Osteocyte (in vitro differentiated cells): ENCODE measurements at regions not wholly inside any gene's neighbourhood (a gene's known extent, or its start where the extent isn't known, plus 50 kb on each side); places are given as distances from the start of the nearest gene placed in this dataset.

Experiments
- DNase-seq: peaks from one replicate; pipeline ENCODE4 v3.0.0; 2021; ENCODE audit warnings: mixed read lengths; ENCODE audit not compliant: unreplicated experiment; ENCODE audit errors: extremely low spot score
- H3K27ac Mint-ChIP-seq: one replicate; pipeline ENCODE4 v1.8.0; 2021; ENCODE audit warnings: mild to moderate bottlenecking, mixed read lengths; ENCODE audit not compliant: unreplicated experiment
- H3K27me3 Mint-ChIP-seq: one replicate; pipeline ENCODE4 v1.8.0; 2021; ENCODE audit warnings: mixed read lengths; ENCODE audit not compliant: unreplicated experiment
- H3K36me3 Mint-ChIP-seq: one replicate; pipeline ENCODE4 v1.8.0; 2021; ENCODE audit warnings: mixed read lengths; ENCODE audit not compliant: unreplicated experiment
- H3K4me1 Mint-ChIP-seq: one replicate; pipeline ENCODE4 v1.8.0; 2021; ENCODE audit warnings: mixed read lengths; ENCODE audit not compliant: unreplicated experiment
- H3K4me3 Mint-ChIP-seq: one replicate; pipeline ENCODE4 v1.8.0; 2021; ENCODE audit warnings: mild to moderate bottlenecking, moderate library complexity, mixed read lengths; ENCODE audit not compliant: unreplicated experiment
- H3K9me3 Mint-ChIP-seq: one replicate; pipeline ENCODE4 v1.8.0; 2021; ENCODE audit warnings: mixed read lengths; ENCODE audit not compliant: unreplicated experiment
- TF ChIP-seq, protein P1 (sequence below): fragments of 200-600 bp; sonication (generic); IDR thresholded peaks from 2 replicates; pipeline ENCODE4 v1.5.0; 2021; ENCODE audit warnings: antibody characterized with exemption, mild to moderate bottlenecking, moderate library complexity

DNA sequence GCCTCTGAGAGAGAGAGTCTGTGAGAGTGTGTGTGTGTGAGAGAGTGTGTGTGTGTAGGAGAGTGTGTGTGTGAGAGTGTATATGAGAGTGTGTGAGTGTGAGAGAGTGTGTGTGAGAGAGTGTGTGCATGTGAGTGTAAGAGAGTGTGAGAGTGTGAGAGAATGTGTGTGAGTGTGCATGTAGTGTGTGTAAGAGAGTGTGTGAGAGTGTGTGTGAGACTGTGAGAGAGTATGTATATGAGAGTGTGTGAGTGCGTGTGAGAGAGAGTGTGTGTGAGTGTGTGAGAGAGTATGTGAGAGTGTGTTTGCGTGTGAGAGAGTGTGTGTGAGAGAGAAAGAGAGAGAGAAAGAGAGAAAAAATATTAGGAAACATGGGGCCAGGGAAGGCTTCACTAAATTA lies 588.3 kb upstream of the SGCD start:
- H3K36me3 Mint-ChIP-seq, result no peaks in the 10 kb centered on the region
- H3K27me3 Mint-ChIP-seq, result no peaks in the 10 kb centered on the region
- H3K27ac Mint-ChIP-seq, result no peak overlapping the region
- no peaks in the 10 kb centered on the region for H3K9me3 Mint-ChIP-seq
- H3K4me3 Mint-ChIP-seq, result no peak overlapping the region
- H3K4me1 Mint-ChIP-seq, result no peaks in the 10 kb centered on the region
- DNase-seq, result no peak
- TF ChIP-seq, protein P1, sequence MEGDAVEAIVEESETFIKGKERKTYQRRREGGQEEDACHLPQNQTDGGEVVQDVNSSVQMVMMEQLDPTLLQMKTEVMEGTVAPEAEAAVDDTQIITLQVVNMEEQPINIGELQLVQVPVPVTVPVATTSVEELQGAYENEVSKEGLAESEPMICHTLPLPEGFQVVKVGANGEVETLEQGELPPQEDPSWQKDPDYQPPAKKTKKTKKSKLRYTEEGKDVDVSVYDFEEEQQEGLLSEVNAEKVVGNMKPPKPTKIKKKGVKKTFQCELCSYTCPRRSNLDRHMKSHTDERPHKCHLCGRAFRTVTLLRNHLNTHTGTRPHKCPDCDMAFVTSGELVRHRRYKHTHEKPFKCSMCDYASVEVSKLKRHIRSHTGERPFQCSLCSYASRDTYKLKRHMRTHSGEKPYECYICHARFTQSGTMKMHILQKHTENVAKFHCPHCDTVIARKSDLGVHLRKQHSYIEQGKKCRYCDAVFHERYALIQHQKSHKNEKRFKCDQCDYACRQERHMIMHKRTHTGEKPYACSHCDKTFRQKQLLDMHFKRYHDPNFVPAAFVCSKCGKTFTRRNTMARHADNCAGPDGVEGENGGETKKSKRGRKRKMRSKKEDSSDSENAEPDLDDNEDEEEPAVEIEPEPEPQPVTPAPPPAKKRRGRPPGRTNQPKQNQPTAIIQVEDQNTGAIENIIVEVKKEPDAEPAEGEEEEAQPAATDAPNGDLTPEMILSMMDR, result no peak

DNA sequence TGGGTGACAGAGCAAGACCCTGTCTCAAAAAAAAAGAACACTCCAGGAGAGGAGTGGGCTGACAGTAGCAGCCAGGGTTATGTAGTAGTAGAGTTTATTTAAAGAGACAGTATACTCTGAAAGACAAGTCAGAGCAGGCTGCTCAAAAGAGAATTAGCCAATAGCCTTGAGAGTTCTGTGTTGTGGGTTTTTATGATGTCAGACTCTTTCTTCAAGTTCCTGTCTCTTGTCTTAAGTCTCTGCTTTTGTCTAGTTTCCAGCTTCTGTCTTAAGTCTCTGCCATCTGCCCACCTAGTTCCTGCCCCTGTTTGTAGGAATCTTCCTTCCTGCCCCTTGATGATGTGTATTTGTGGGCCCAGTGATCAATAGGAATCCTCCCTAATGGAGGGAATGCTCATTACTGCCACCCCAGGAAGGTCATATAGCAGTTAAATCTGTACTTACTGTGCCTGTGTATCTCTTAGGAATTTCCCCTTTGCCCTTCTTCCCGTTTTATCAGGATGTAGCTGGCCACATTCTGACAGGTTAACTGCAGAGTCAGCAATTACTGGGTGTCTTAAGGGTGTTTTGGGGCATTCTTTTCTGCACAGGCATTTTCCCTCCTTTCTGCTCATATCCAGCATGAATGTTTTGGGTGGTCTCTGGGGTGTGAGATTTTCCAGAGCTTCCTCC lies 580.5 kb upstream of the SGCD start:
- Mint-ChIP-seq H3K9me3 (no peaks in the 10 kb centered on the region), H3K36me3 (no peaks in the 10 kb centered on the region), H3K4me3 (no peak overlapping the region), H3K27ac (no peak overlapping the region), H3K4me1 (no peaks in the 10 kb centered on the region), H3K27me3 (no peaks in the 10 kb centered on the region)
- TF ChIP-seq, protein P1, result no peak
- no peak for DNase-seq

DNA sequence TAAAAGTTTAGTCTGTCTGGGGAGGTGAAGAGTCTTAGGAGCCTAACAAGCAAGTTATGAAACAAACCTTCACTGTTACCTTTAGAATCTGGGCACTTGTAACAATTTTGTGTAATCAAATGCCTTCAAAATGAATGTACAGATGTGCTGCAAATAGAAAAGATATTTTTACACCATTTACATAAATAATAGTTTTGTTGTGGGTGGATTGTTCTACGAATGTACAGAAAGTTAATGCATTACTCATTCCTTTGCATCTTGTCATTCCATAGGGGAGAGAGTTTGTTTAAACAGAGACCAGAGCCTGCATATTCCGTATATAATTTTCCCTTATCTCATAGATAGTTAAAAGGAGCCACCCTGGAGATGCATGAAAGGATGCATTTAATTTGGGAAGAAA lies 576.9 kb upstream of the SGCD start:
- Mint-ChIP-seq H3K4me3 (no peak overlapping the region), H3K4me1 (no peaks in the 10 kb centered on the region), H3K27ac (no peak overlapping the region), H3K36me3 (no peaks in the 10 kb centered on the region), H3K27me3 (no peaks in the 10 kb centered on the region), H3K9me3 (no peaks in the 10 kb centered on the region)
- DNase-seq, result no peak
- TF ChIP-seq, protein P1, result no peak

DNA sequence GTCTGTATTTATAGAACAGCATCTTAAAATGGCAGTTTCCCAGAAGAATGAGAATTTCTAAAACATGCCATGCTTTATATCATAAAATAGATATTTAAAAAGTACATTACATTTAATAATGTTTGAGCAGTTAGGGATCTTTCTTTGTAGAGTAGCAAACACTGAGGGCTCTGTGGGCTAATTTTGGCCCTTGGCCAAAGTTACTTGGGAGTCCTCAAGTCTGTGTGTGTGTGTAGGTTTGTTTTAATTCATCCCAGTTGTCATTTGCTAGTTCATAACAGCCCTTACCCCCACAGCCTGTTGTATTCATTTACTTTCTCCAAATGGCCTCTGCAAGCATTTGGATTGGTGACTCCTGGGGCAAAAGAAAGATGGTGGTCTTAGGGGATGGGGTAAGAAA lies 576.4 kb upstream of the SGCD start:
- TF ChIP-seq, protein P1, result no peak
- no peaks in the 10 kb centered on the region for H3K36me3 Mint-ChIP-seq
- H3K4me1 Mint-ChIP-seq, result no peaks in the 10 kb centered on the region
- no peak overlapping the region for H3K27ac Mint-ChIP-seq
- no peak overlapping the region for H3K4me3 Mint-ChIP-seq
- no peaks in the 10 kb centered on the region for H3K27me3 Mint-ChIP-seq
- DNase-seq, result no peak
- H3K9me3 Mint-ChIP-seq, result no peaks in the 10 kb centered on the region

DNA sequence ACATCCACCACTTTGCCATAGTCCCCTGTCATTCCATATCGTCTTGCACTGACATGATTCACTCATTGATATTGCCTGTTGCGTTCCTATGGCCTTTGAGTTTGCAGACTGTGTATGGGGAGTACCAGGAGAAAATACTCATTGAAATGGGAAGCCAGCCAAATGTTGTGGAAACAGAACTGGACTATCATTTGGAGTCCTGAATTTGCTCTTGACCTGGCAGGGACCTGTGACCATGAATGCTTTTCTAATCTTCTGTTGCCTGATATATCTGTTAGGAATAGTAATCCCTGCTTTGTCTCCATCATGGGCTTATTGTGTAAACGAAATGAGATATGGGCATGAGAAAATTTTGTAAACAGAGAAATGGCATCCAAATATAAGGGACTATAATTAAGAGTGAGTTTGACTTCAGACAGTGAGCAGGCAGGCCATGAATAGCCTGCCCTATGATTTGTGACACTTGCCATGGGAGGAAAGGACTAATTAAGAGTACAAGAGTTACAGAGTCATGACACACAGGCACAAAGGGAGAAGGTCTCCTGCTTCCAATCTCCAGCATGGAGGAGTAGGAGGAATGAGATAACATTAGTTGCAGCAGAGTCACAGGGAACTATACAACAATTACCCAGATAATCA lies 572.9 kb upstream of the SGCD start:
- peaks cover 8% of the 10 kb centered on the region for H3K9me3 Mint-ChIP-seq
- no peaks in the 10 kb centered on the region for H3K36me3 Mint-ChIP-seq
- H3K27me3 Mint-ChIP-seq, result no peaks in the 10 kb centered on the region
- H3K4me3 Mint-ChIP-seq, result no peak overlapping the region
- no peak overlapping the region for H3K27ac Mint-ChIP-seq
- TF ChIP-seq, protein P1, result no peak
- DNase-seq, result no peak
- no peaks in the 10 kb centered on the region for H3K4me1 Mint-ChIP-seq
